Fibroblast of lung (primary cell): ENCODE measurements at regions not wholly inside any gene's neighbourhood (a gene's known extent, or its start where the extent isn't known, plus 50 kb on each side); places are given as distances from the start of the nearest gene placed in this dataset.

ENCODE experiments used
- DNase-seq, 2 donors: peaks; one replicate each; pipeline versions ENCODE4 v3.0.0 to v3.0.0-alpha.2; 2010; ENCODE audit warnings: low read depth in 2 of 2
- H2AFZ ChIP-seq: 2 replicates; pipeline ENCODE4 v1.5.1; 2012; ENCODE audit warnings: low read length, control low read depth, inconsistent platforms
- H3K27ac ChIP-seq: 2 replicates; pipeline ENCODE4 v1.5.1; 2011; ENCODE audit warnings: low read length, control low read depth; ENCODE audit not compliant: insufficient read depth
- H3K27me3 ChIP-seq: 2 replicates; pipeline ENCODE4 v1.5.1; 2011; ENCODE audit warnings: mild to moderate bottlenecking, low read length; ENCODE audit not compliant: control insufficient read depth, insufficient read depth
- H3K36me3 ChIP-seq: 2 replicates; pipeline ENCODE4 v1.5.1; 2011; ENCODE audit warnings: low read length; ENCODE audit not compliant: control insufficient read depth, insufficient read depth
- H3K4me1 ChIP-seq: 2 replicates; pipeline ENCODE4 v1.5.1; 2011; ENCODE audit warnings: low read length; ENCODE audit not compliant: control insufficient read depth, insufficient read depth; ENCODE audit errors: extremely low read depth
- H3K4me2 ChIP-seq: 2 replicates; pipeline ENCODE4 v1.5.1; 2011; ENCODE audit warnings: low read length, control low read depth; ENCODE audit not compliant: insufficient read depth; ENCODE audit errors: extremely low read depth
- H3K4me3 ChIP-seq, 4 experiments: fragments of 200-600 bp in 1 of 4; sonication (generic) in 1 of 4; replicated peaks in 1 of 4; 2 replicates each; pipeline ENCODE4 v1.5.1; 2011 to 2016; ENCODE audit warnings: low read length in 4 of 4, low read depth in 3 of 4, mild to moderate bottlenecking in 3 of 4, control low read depth in 2 of 4, inconsistent platforms in 1 of 4, mixed read lengths in 1 of 4; ENCODE audit not compliant: insufficient read depth in 1 of 4; ENCODE audit errors: control extremely low read depth in 1 of 4
- H3K79me2 ChIP-seq: 2 replicates; pipeline ENCODE4 v1.5.1; 2012; ENCODE audit warnings: mild to moderate bottlenecking, low read length, inconsistent platforms; ENCODE audit not compliant: control insufficient read depth, insufficient read depth
- H3K9ac ChIP-seq: 2 replicates; pipeline ENCODE4 v1.5.1; 2011; ENCODE audit warnings: mild to moderate bottlenecking, low read length, control low read depth; ENCODE audit not compliant: insufficient read depth
- H3K9me3 ChIP-seq: 2 replicates; pipeline ENCODE4 v1.5.1; 2012; ENCODE audit warnings: low read depth, low read length; ENCODE audit not compliant: control insufficient read depth, insufficient read depth
- H4K20me1 ChIP-seq: 2 replicates; pipeline ENCODE4 v1.5.1; 2011; ENCODE audit warnings: low read length; ENCODE audit not compliant: control insufficient read depth, insufficient read depth; ENCODE audit errors: extremely low read depth
- CTCF ChIP-seq, 2 donors: IDR thresholded peaks in 1 of 2; conservative IDR thresholded peaks in 1 of 2; 1 replicate in 1 of 2; 2 replicates in 1 of 2; pipeline ENCODE4 v1.5.1; 2011 to 2012; ENCODE audit warnings: low read length in 2 of 2, control low read depth in 1 of 2, inconsistent platforms in 1 of 2, low read depth in 1 of 2, mild to moderate bottlenecking in 1 of 2
- EZH2 ChIP-seq: IDR thresholded peaks from 2 replicates; pipeline ENCODE4 v1.5.1; 2012; ENCODE audit warnings: low read length, control low read depth, mild to moderate bottlenecking; ENCODE audit errors: missing control alignments

GRCh38 chr10:10644008-10644646 is 373.5 kb upstream of the CELF2 start:
- H3K27me3 ChIP-seq = no peaks in the 10 kb centered on the region
- peak; percentile 29 to 44 for DNase-seq
- H3K9me3 ChIP-seq = no peaks in the 10 kb centered on the region
- H2AFZ ChIP-seq = peak overlapping the region; percentile 12
- no peaks in the 10 kb centered on the region for H4K20me1 ChIP-seq
- no peaks in the 10 kb centered on the region for H3K79me2 ChIP-seq
- H3K36me3 ChIP-seq = no peaks in the 10 kb centered on the region
- H3K9ac ChIP-seq = no peak overlapping the region
- H3K4me3 ChIP-seq = no peak overlapping the region
- H3K4me1 ChIP-seq = no peaks in the 10 kb centered on the region
- TF ChIP-seq CTCF (conservative IDR thresholded peaks at IDR 0.05 in 1 of 2, IDR thresholded peaks at IDR 0.05 in 1 of 2; ENCODE audit: low read depth in 1 of 2, low read length in 2 of 2) (no peak), EZH2 (no peak)
- H3K4me2 ChIP-seq = no peak overlapping the region
- H3K27ac ChIP-seq = peak overlapping the region; percentile 43

- no peak overlapping the region for H3K4me3 ChIP-seq
- no peak overlapping the region for H3K9ac ChIP-seq
- H2AFZ ChIP-seq = peak overlapping the region; percentile 12
- no peak overlapping the region for H3K4me2 ChIP-seq
- H3K9me3 ChIP-seq = no peaks in the 10 kb centered on the region
- H4K20me1 ChIP-seq = no peaks in the 10 kb centered on the region
- peak overlapping the region; percentile 43 for H3K27ac ChIP-seq
- H3K27me3 ChIP-seq = no peaks in the 10 kb centered on the region
- peak in 1 of 2 donors; percentile 29 for DNase-seq
- TF ChIP-seq EZH2 = no peak
- no peak for TF ChIP-seq CTCF (conservative IDR thresholded peaks at IDR 0.05 in 1 of 2, IDR thresholded peaks at IDR 0.05 in 1 of 2; ENCODE audit: low read depth in 1 of 2, low read length in 2 of 2)
- H3K79me2 ChIP-seq = no peaks in the 10 kb centered on the region
- no peaks in the 10 kb centered on the region for H3K36me3 ChIP-seq
- H3K4me1 ChIP-seq = no peaks in the 10 kb centered on the region
Observed at GRCh38 chr10:10644676-10645385, 372.8 kb upstream of the CELF2 start.

- no peak overlapping the region for H3K4me2 ChIP-seq
- no peak overlapping the region for H3K4me3 ChIP-seq
- no peaks in the 10 kb centered on the region for H3K36me3 ChIP-seq
- peak in 1 of 2 donors; percentile 54 for DNase-seq
- no peak overlapping the region for H3K27ac ChIP-seq
- no peak overlapping the region for H2AFZ ChIP-seq
- no peaks in the 10 kb centered on the region for H3K79me2 ChIP-seq
- H3K9ac ChIP-seq = no peak overlapping the region
- no peak for TF ChIP-seq CTCF (conservative IDR thresholded peaks at IDR 0.05 in 1 of 2, IDR thresholded peaks at IDR 0.05 in 1 of 2; ENCODE audit: low read depth in 1 of 2, low read length in 2 of 2)
- no peak for TF ChIP-seq EZH2
- no peaks in the 10 kb centered on the region for H4K20me1 ChIP-seq
- no peaks in the 10 kb centered on the region for H3K9me3 ChIP-seq
- H3K27me3 ChIP-seq = no peaks in the 10 kb centered on the region
- no peaks in the 10 kb centered on the region for H3K4me1 ChIP-seq
Observed at GRCh38 chr10:10647331-10647730, 370.3 kb upstream of the CELF2 start.
